ENCODE measurements at regions not wholly inside any gene's neighbourhood (a gene's known extent, or its start where the extent isn't known, plus 50 kb on each side); places are given as distances from the start of the nearest gene placed in this dataset.

- TF ChIP-seq POU6F1 (CRISPR knock-in tag; IDR thresholded peaks at IDR 0.05; ENCODE audit: borderline replicate concordance, low read depth) (no peak), CSDC2 (CRISPR knock-in tag; IDR thresholded peaks at IDR 0.05) (no peak), CREB5 (CRISPR knock-in tag; IDR thresholded peaks at IDR 0.05; ENCODE audit: low read depth) (no peak), ISL1 (CRISPR knock-in tag; IDR thresholded peaks at IDR 0.05) (no peak)
Observed at GRCh38 chr2:239751679-239752355, 273.3 kb downstream of the NDUFA10 start (continued).

GRCh38 chr2:239750929-239751678 lies 274.0 kb downstream of the NDUFA10 start:
- ATAC-seq = no peak

More at GRCh38 chr2:239750929-239751678, 274.0 kb downstream of the NDUFA10 start:
- no peak for TF ChIP-seq ZFP3 (CRISPR knock-in tag; IDR thresholded peaks at IDR 0.05)
- TF ChIP-seq PATZ1 (CRISPR knock-in tag; IDR thresholded peaks at IDR 0.05; ENCODE audit: borderline replicate concordance) = no peak
- no peak for TF ChIP-seq TSHZ2 (CRISPR knock-in tag; IDR thresholded peaks at IDR 0.05)
- no peak for TF ChIP-seq ISL1 (CRISPR knock-in tag; IDR thresholded peaks at IDR 0.05)
- TF ChIP-seq RARB (CRISPR knock-in tag; IDR thresholded peaks at IDR 0.05) = no peak
- TF ChIP-seq TCF4 (CRISPR knock-in tag; IDR thresholded peaks at IDR 0.05; ENCODE audit: borderline replicate concordance) = no peak
- TF ChIP-seq ZC3H10 (CRISPR knock-in tag; IDR thresholded peaks at IDR 0.05) = no peak
- TF ChIP-seq CSRNP3 (CRISPR knock-in tag; IDR thresholded peaks at IDR 0.05) = no peak
- no peak for TF ChIP-seq CSDC2 (CRISPR knock-in tag; IDR thresholded peaks at IDR 0.05)
- no peak for TF ChIP-seq PPARA (CRISPR knock-in tag; IDR thresholded peaks at IDR 0.05; ENCODE audit: borderline replicate concordance)
- TF ChIP-seq GLIS3 (CRISPR knock-in tag; IDR thresholded peaks at IDR 0.05) = no peak
- TF ChIP-seq TOX (CRISPR knock-in tag; IDR thresholded peaks at IDR 0.05; ENCODE audit: borderline replicate concordance) = no peak
- no peak for TF ChIP-seq CREB5 (CRISPR knock-in tag; IDR thresholded peaks at IDR 0.05; ENCODE audit: low read depth)
- no peak for TF ChIP-seq OSR1 (CRISPR knock-in tag; IDR thresholded peaks at IDR 0.05)
- TF ChIP-seq ZNF70 (CRISPR knock-in tag; IDR thresholded peaks at IDR 0.05) = no peak
- no peak for TF ChIP-seq ESRRG (CRISPR knock-in tag; IDR thresholded peaks at IDR 0.05)
